ENCODE measurements at regions not wholly inside any gene's neighbourhood (a gene's known extent, or its start where the extent isn't known, plus 50 kb on each side); places are given as distances from the start of the nearest gene placed in this dataset.

- DNase-seq (ENCODE audit: low read depth): no peak
- H3K4me3 ChIP-seq (ENCODE audit: low read depth, low read length): no peak overlapping the region
- no peak for TF ChIP-seq CTCF (conservative IDR thresholded peaks at IDR 0.05; ENCODE audit: low read depth, low read length)
Observed at GRCh38 chr1:233732206-233732605, 118.3 kb downstream of the KCNK1 start.

GRCh38 chr1:233734456-233734855 is 120.5 kb downstream of the KCNK1 start:
- TF ChIP-seq CTCF (conservative IDR thresholded peaks at IDR 0.05; ENCODE audit: low read depth, low read length): no peak
- H3K4me3 ChIP-seq (ENCODE audit: low read depth, low read length): no peak overlapping the region
- no peak for DNase-seq (ENCODE audit: low read depth)

GRCh38 chr1:233735331-233735730 is 121.4 kb downstream of the KCNK1 start:
- DNase-seq (ENCODE audit: low read depth): no peak
- no peak overlapping the region for H3K4me3 ChIP-seq (ENCODE audit: low read depth, low read length)
- TF ChIP-seq CTCF (conservative IDR thresholded peaks at IDR 0.05; ENCODE audit: low read depth, low read length): no peak

- DNase-seq (ENCODE audit: low read depth): no peak
- TF ChIP-seq CTCF (conservative IDR thresholded peaks at IDR 0.05; ENCODE audit: low read depth, low read length): no peak
- no peak overlapping the region for H3K4me3 ChIP-seq (ENCODE audit: low read depth, low read length)
Observed at GRCh38 chr1:233735847-233736246, 121.9 kb downstream of the KCNK1 start.

GRCh38 chr1:233737341-233737740 is 123.4 kb downstream of the KCNK1 start:
- DNase-seq (ENCODE audit: low read depth): no peak
- no peak overlapping the region for H3K4me3 ChIP-seq (ENCODE audit: low read depth, low read length)
- no peak for TF ChIP-seq CTCF (conservative IDR thresholded peaks at IDR 0.05; ENCODE audit: low read depth, low read length)

- H3K4me3 ChIP-seq (ENCODE audit: low read depth, low read length): no peak overlapping the region
- TF ChIP-seq CTCF (conservative IDR thresholded peaks at IDR 0.05; ENCODE audit: low read depth, low read length): no peak
- no peak for DNase-seq (ENCODE audit: low read depth)
Observed at GRCh38 chr1:233738396-233738795, 124.5 kb downstream of the KCNK1 start.

- DNase-seq (ENCODE audit: low read depth): no peak
- no peak for TF ChIP-seq CTCF (conservative IDR thresholded peaks at IDR 0.05; ENCODE audit: low read depth, low read length)
- no peak overlapping the region for H3K4me3 ChIP-seq (ENCODE audit: low read depth, low read length)
Observed at GRCh38 chr1:233738850-233739249, 124.9 kb downstream of the KCNK1 start.
